ENCODE measurements at regions not wholly inside any gene's neighbourhood (a gene's known extent, or its start where the extent isn't known, plus 50 kb on each side); places are given as distances from the start of the nearest gene placed in this dataset.

DNA sequence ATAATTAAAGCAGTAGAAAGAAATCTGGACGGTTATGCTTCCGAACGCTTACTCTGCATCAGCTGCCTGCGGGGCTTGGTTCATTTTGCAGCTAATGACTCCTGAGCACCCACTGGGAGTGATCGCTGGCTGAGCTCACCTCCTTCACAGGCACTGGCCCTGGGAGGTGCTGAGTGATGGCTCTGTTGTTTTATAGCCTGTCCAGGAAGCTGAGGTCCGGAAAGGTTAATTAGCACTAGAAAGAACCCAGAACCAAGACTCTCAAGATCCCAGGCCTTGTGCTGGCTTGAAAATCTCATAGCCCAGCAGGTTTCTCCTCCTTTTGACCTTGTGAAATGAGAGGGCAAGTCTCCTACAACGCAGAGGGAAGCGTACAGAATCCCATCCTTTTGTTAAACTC lies 226.2 kb downstream of the AJAP1 start:
- no peak for DNase-seq (ENCODE audit: low spot score)

DNA sequence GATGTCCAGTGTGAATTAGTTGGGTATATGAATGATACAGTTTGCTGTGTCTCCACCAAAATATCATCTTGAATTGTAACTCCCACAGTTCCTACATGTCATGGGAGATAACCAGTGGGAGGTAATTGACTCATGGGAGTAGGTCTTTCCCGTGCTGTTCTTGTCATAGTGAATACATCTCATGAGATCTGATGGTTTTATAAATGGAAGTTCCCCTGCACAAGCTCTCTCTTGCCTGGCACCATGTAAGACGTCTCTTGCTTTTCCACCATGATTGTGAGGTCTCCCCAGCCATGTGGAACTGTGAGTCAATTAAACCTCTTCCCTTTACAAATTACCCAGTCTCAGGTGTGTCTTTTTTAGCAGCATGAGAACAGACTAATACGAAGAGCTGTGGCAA lies 223.0 kb downstream of the AJAP1 start:
- DNase-seq (ENCODE audit: low spot score), result no peak

DNA sequence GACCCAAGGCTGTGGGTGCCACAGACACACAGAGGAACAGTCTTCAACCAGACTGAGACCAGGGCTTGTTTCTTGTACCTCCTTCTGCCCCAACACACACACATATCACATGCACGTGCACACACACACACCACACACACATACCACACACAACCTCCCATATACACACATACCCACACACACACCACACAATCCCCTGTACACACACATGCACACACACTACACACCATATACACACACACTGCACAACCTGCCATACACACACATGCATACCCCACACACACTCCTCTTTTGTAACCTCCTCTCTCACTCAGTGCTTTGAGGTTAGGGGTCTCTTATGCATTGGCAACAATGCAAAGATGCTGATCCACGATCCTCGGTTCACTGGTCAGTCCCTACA lies 217.0 kb downstream of the AJAP1 start:
- no peak for DNase-seq (ENCODE audit: low spot score)

DNA sequence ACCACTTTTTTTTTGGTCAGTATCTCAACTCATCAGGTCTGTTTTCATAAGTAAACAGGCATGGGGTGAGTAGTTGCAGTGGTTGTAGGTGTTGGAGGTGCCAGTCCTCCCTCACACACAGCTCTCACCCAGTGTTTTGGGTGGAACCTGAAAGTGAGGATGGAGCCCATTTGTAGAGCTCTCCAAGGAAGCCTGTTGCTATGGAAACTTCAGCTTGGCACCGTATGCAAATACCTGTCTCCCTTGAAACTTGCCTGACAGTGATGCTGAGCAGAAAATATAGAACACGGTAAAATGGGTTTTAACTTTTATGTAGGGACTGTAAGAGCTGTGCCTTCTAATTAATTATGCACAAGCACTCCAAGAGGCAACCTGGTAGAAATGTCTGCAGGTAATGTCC lies 214.1 kb downstream of the AJAP1 start:
- DNase-seq (ENCODE audit: low spot score), result no peak

DNA sequence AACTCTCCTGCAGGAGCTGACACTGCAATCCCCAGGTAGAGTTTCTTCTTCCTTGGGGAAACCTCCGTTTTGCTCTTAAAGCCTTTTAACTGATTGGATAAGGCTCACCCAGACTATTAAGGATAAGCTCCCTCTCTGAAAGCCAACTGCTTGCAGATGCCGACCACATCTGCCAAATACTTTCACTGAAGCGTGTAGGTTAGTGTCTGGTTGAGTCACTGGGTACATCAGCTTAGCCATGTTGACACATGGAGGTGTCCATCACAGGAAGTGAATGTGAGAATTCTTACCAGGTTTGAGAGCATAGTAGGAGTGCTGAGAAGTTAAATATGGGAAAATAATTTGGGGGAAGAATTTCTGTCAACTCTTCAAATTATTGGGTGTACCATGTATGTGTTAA lies 202.0 kb downstream of the AJAP1 start:
- no peak for DNase-seq (ENCODE audit: low spot score)

DNA sequence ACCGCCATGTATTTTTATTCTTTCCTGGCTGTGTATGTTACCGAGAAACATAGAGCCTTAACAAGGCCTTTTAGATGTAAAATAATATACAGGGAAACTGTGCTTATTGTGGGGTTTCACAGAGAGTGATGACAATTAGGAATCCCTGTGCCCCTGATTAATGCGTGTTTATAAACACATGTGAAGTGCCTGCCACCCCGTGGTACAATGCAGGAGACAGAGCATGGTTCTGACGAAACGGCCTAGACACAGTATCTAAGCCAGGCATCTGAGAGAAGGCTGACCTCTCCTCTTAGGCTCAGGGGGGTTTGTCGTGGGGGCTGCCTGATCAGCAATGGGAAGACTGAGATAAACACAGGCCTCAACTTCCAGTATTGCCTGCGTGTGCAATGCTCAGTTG lies 200.0 kb downstream of the AJAP1 start:
- no peak for DNase-seq (ENCODE audit: low spot score)

DNA sequence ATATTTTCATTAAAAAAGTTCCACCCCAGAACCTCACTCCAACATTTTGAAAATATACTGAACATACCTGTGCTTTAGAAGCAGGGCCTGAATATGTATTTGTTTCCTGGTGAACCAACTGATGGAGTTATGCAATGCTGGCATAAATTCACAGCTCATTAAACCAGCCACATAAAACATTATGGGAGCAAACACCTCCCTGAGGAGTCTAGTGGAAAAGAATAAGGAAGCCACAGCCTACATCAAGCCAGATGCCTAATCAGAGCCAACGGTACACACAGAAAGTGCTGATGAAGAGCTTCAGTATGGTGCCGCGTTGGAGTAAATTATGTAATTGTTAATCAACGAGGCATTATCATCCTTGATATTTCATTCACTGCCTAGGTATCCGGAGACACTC lies 199.5 kb downstream of the AJAP1 start:
- no peak for DNase-seq (ENCODE audit: low spot score)

DNA sequence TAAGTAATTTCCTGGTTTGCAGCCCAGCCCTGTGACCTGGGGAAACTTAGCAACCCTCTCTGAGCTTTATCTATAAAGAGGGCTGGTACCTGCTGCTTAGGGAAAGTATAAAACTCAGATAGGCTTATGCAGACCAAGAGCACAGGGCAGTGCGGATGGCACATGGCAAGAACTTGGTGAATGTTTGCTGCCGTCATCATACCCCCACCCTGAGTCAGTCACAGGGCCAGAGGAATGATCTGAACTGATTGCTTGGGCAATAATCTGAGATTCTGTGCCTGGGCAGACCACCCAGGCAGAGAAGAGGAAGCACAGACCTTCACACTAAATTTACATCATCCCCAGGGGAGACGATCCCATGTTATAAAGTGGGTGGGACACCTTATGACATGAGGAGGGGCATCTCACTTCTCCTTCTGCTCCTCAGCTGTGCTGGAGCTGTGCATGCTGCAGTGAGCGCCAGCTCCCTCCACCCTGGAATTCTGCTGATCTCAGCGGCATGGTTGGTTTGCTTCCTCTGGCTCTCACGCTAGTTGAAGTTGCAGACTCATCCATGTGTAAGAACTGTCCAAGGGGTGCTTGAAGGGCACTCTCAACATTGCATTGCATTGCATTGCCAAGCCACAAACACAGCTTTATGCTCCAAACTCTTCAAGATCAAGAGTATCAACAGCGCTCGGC lies 197.1 kb downstream of the AJAP1 start:
- no peak for DNase-seq (ENCODE audit: low spot score)

DNA sequence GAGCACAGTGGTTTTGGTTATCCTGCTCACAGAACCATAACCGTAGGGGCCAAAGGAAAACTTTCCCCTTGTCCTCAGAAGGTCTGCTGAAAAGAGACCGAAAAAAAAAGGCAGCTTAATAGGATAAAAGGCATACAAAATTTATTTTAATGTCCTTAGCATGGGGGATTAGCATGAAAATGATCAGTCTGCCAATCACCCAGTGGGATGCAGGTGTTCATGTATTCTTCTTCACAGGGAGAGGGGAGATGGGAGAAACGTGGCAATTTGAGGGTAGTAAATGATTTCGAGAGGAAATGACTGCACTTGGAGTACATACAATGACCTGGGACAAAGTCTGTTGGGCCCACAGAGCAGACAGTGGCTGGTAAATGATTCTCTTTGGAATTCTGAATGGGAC lies 194.0 kb downstream of the AJAP1 start:
- DNase-seq (ENCODE audit: low spot score), result no peak

DNA sequence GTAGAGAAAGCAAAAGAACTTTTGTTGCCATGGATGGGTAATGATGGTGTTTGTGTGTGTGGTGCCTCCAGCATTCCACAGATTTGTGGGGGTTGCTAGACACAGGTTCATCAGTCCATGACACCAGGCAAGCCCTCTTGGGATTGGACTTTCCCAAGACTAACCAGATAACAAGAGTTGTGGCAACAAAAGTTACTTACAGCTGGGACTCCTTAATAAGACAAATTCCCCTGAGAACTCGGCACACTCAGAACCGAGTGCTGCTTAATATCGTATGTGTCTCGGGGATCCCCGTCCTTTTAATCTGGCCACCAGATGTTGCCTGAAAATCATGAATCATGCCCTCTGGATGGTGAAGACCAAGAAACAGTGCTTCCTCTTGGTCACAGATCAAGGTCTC lies 193.3 kb downstream of the AJAP1 start:
- no peak for DNase-seq (ENCODE audit: low spot score)
